ENCODE measurements at regions not wholly inside any gene's neighbourhood (a gene's known extent, or its start where the extent isn't known, plus 50 kb on each side); places are given as distances from the start of the nearest gene placed in this dataset.
A peak's percentile ranks its signal among the peaks of the same experiment; 100 is the strongest.

DNA sequence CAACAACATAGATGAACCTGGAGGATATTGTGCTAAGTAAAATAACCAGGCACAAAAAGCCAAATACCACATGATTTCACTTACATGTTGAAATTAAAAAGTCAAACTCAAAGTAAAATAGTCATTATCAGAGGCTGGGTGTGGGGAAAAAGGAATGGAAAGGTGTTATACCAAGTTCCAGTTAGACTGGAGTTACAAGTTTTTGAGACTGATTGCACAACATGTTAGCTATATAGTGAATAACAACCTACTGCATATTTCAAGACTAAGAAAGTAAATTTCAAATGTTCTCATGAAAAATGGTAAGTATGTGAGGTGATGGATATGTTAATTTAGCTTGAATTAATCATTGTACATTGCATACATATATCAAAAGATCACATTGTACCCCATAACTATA lies 116.8 kb upstream of the HNMT start:
- DNase-seq: no peak
- Histone ChIP-seq H3K27me3 (no peaks in the 10 kb centered on the region), H3K36me3 (no peaks in the 10 kb centered on the region), H3K9me3 (no peaks in the 10 kb centered on the region), H3K4me1 (no peaks in the 10 kb centered on the region), H3K4me3 (ENCODE audit: low read depth, low read length) (no peak overlapping the region)
- TF ChIP-seq, protein P1, sequence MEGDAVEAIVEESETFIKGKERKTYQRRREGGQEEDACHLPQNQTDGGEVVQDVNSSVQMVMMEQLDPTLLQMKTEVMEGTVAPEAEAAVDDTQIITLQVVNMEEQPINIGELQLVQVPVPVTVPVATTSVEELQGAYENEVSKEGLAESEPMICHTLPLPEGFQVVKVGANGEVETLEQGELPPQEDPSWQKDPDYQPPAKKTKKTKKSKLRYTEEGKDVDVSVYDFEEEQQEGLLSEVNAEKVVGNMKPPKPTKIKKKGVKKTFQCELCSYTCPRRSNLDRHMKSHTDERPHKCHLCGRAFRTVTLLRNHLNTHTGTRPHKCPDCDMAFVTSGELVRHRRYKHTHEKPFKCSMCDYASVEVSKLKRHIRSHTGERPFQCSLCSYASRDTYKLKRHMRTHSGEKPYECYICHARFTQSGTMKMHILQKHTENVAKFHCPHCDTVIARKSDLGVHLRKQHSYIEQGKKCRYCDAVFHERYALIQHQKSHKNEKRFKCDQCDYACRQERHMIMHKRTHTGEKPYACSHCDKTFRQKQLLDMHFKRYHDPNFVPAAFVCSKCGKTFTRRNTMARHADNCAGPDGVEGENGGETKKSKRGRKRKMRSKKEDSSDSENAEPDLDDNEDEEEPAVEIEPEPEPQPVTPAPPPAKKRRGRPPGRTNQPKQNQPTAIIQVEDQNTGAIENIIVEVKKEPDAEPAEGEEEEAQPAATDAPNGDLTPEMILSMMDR (IDR thresholded peaks at IDR 0.05; ENCODE audit: low read depth, low read length): no peak

DNA sequence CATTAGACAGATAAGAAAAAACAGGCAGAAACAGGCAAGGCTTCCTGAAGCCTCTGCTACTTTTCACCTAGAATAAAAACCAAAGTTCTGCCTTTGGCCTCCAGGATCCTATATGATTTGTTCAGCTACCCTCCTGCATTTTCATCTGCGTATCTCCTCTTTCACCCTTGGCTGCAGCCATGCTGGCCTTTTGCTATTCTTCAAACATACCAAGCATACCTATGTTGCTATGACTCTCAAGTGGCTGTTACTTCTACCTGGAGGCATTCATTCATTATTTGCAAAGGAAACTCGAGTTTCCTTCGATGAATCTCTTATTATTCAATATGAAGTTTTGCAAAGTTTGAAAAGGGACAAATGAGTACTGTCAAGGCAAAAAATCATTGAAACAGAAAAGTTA lies 106.4 kb upstream of the HNMT start:
- Histone ChIP-seq H3K4me3 (ENCODE audit: low read depth, low read length) (no peak overlapping the region), H3K27me3 (no peaks in the 10 kb centered on the region), H3K4me1 (no peaks in the 10 kb centered on the region), H3K9me3 (no peaks in the 10 kb centered on the region), H3K36me3 (no peaks in the 10 kb centered on the region)
- TF ChIP-seq, protein P1 (IDR thresholded peaks at IDR 0.05; ENCODE audit: low read depth, low read length): no peak
- DNase-seq: no peak

DNA sequence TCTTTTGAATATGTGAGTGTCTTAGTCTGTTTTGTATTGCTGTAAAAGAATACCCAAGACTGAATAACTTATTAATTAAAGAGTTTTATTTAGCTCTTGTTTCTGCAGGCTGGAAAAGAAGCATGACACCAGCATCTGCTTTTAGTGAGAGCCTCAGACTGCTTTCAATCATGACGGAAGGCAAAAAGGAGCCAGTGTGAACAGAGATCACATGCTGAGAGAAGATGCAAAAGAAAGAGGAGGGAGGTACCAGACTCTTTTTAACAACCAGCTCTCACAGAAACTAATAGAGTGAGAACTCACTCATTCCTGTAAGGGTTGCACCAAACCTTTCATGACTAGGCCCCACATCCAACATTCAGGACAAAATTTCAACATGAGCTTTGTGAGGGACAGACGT lies 101.6 kb upstream of the HNMT start:
- Histone ChIP-seq H3K36me3 (no peaks in the 10 kb centered on the region), H3K9me3 (no peaks in the 10 kb centered on the region), H3K4me3 (ENCODE audit: low read depth, low read length) (no peak overlapping the region), H3K27me3 (no peaks in the 10 kb centered on the region), H3K4me1 (no peaks in the 10 kb centered on the region)
- no peak for DNase-seq
- TF ChIP-seq, protein P1 (IDR thresholded peaks at IDR 0.05; ENCODE audit: low read depth, low read length): no peak

DNA sequence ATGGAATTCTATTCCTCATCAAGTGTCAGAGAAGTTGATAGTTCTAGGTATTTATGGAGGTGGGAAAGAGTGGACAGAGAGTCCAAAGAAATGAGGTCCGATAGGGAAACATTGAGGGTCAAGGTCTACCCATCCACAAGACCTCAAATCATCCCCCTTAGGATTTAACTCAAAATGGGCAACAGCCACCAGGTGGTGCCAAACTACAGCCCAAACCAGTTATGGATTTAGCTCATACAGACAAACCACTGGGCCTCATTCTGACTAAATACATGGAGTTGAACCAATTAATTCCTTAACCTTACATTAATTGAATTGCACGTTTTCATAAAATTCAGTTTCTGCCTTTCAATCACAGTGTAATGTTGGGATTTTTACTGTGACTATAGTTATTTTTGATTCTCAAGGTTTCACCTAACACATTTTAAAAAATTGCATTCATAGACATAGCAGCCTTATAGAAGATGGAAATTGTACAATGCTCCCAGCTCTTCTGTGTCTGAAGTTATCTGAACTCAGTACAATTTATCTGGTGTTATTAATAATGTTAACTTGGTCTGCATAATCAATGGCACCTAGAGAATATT lies 98.2 kb upstream of the HNMT start:
- Histone ChIP-seq H3K36me3 (no peaks in the 10 kb centered on the region), H3K9me3 (no peaks in the 10 kb centered on the region), H3K4me3 (ENCODE audit: low read depth, low read length) (no peak overlapping the region), H3K4me1 (no peaks in the 10 kb centered on the region), H3K27me3 (no peaks in the 10 kb centered on the region)
- DNase-seq: peak; percentile 50
- TF ChIP-seq, protein P1 (IDR thresholded peaks at IDR 0.05; ENCODE audit: low read depth, low read length): peak; percentile 69

DNA sequence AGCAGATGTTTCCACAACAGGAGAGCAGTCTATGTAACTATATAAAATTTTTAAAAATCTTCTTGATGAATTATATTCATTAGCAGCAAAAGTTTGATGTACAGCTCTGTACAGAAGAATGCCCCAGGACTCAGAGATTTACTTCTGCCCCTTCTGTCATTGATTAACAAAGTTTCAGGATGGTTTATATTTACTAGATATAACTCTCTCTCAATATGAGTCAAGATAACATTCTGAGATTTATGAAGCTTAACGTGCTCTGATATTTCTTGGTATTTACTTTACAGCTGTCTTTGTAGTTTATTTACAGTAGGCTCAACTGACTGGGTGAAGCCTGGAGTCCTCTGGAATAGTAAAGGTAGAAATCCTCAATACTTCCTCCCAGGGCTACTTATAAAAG lies 93.6 kb upstream of the HNMT start:
- TF ChIP-seq, protein P1 (IDR thresholded peaks at IDR 0.05; ENCODE audit: low read depth, low read length): no peak
- Histone ChIP-seq H3K4me1 (no peaks in the 10 kb centered on the region), H3K27me3 (no peaks in the 10 kb centered on the region), H3K36me3 (no peaks in the 10 kb centered on the region), H3K9me3 (no peaks in the 10 kb centered on the region), H3K4me3 (ENCODE audit: low read depth, low read length) (no peak overlapping the region)
- DNase-seq: no peak

DNA sequence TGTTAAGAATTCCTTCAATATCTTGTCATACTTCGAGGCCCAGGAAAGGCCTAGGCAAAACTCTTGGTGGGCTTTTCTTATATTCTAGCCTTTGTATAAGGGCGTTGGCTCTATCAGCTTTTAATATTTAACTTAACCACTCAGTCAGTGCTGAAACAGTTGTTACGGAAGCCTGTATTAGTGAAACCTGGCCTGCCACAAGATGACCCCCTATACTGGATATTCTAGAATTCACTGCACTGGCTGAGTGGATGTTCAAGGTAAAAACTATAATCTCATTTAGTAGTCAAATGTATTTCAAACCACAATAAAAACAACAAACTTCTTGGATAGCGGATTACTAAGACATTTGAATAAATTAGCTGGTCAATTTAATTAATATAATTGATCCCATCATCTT lies 91.7 kb upstream of the HNMT start:
- Histone ChIP-seq H3K4me1 (no peaks in the 10 kb centered on the region), H3K9me3 (no peaks in the 10 kb centered on the region), H3K27me3 (no peaks in the 10 kb centered on the region), H3K4me3 (ENCODE audit: low read depth, low read length) (no peak overlapping the region), H3K36me3 (no peaks in the 10 kb centered on the region)
- DNase-seq: no peak
- TF ChIP-seq, protein P1 (IDR thresholded peaks at IDR 0.05; ENCODE audit: low read depth, low read length): no peak

Measured in BE2C (cell line).